GM18498 (cell line): ENCODE measurements at regions not wholly inside any gene's neighbourhood (a gene's known extent, or its start where the extent isn't known, plus 50 kb on each side); places are given as distances from the start of the nearest gene placed in this dataset.

Source experiments
- ATAC-seq: cut with Tn5 transposase; IDR thresholded peaks from one replicate; pipeline ENCODE4 v1.9.1; 2021; ENCODE audit warnings: mild to moderate bottlenecking, moderate library complexity; ENCODE audit not compliant: unreplicated experiment

- ATAC-seq = no peak
These were observed 177.8 kb upstream of the PLPP4 start for GRCh38 chr10:120279196-120279595.

GRCh38 chr10:120282421-120282820 is 174.6 kb upstream of the PLPP4 start:
- ATAC-seq = no peak

DNA sequence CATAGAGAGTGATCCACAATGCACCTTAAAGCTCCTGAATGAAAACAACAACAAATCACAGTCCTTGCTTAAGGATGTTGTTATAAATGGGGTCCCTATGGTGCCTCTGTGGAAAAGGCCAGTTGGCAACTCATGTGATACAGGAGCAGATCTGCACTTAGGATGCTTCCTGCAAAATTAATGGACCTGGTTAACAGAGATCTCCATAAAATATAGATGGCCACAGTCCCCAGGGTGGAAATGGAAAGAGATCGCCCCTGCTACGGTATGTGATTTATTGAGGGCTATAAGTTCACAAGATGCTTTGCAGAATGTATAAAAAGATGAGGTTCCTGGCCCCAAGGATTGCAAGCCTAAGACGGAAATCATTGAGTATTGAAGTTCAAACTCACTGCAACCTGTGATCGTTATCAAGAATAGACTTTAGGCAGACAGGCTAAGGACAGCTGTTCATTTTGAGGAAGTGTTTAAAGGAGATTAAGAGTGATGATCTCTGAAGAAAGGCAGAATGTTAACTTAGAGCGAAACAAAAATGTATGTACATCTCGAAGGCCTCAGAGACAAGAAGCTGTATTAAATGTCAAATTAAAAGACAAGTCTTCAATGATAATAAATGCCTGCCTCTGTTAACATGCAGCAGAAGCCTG is 174.1 kb upstream of the PLPP4 start:
- ATAC-seq = no peak

DNA sequence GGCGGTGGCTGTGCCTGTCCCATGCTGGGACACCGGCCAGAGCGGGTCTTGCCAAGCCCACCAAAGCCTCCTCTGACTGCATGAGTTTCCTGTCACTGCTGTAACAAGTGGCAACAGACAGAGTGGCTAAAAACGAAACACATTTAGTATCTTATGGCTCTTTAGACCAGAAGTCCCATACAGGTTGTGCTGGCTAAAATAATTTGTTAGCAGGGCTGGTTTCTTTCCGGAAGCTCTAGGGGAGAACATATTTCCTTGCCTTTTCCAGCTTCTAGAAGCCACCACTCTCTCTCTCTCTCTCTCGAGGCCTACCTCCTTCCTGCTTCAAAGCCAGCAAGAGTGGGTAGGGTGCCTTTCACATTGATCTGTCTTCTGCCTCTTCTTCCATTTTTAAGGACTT is 171.6 kb upstream of the PLPP4 start:
- ATAC-seq = no peak

DNA sequence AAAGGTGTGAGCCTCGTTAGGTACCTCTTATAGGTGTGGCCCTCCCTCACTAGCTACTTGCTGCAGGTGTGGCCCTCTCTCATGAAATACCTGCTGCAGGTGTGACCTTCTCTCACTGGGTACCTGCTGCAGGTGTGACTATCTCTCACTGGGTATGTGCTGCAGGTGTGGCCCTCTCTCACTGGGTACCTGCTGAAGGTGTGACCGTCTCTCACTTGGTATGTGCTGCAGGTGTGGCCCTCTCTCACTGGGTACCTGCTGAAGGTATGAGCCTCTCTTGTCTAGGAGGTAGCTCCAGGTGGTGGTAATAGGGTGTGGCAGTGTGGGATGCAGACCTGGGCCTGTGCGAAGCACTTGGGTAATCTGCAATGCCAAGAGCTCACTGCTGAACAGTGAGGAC is 170.7 kb upstream of the PLPP4 start:
- ATAC-seq = no peak

DNA sequence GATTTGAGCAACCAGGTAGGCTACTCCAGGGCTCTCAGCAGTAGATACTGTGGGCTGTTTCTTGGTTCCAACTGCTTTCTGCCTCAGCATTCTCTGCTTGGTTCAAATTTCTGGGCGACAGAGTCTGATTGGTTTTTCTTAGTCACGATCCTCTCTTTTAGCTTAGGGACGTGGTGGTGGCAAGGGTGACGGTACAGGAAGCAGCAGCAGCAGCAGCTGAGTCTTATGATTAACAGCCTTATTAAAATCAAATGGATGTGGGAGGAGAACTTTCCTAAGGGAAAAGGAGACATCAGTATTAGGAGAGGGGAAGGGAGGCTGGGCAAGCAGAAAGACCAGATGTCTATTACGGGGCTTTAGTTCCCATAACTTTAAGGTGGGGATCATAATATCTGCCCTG is 156.5 kb upstream of the PLPP4 start:
- ATAC-seq = no peak

DNA sequence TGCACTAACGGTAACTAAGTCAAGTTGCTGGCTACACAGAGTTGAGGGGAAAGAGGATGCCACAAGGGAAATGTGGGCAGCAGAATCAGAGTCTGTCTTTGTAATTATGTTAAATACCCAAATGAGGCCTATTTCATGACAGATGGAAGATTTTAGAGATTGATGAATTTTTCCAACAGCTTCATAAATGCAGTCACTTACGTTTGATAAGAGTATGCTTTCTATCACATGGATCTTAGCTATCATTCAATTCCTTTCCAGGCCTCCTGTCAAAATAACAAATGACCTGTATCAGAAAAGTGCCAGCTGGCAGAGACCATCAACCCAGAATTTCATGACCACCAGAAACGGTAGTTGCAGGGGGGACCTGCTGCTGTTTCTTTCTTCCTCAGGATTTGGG is 148.4 kb upstream of the PLPP4 start:
- ATAC-seq = no peak

DNA sequence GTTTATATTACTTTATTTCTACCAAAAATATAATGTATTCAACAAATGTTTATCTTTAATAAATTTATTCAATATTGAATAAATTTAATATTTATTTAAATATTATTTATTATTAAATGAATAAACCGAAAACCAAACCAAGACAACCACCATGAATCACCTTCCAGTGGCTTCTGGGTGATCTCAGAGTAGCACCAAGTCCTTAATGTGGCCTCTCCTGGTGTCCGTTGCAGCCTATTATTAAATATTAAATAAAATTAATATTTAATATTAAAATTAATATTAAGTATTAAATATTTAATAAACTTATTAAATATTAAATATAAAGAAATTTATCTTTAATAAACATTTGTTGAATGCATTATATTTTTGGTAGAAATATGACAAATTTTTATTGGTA is 143.3 kb upstream of the PLPP4 start:
- no peak for ATAC-seq

DNA sequence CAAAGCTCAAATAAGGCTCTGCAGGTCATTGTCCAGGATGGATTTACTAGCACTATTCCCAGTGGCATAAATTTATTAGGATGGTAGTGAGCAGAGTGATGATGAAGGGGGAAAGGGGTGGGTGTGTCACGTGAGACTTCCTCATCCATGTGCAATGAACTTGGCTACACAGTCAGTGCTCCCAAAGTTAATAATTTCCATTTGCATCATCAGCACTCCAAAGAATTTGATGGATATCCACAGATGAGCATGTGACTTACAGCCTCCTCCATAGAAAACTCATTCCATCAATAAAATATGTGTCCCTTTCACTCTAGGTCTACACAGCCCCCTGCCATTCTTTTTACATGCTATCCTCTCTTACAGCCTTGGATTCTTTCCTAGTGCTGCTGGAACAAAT is 142.6 kb upstream of the PLPP4 start:
- no peak for ATAC-seq

DNA sequence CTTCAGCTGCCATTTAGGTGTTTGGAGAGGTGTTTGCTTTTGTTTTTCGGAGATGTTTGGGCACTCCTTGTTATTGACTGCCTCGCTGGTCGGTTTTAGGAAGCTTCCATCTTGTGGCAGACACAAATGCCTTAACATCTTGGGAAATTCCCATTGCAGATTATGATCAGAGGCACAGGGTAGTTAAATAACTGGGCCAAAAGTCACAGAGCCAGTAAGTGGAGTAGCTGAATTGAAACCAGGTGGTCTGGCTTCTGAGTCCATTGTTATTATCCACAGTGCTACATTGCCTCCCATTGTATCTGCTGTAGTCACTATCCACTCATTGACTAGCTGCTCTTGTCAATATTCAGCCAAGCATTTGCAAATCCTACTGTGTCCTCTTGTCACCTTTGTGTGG is 138.2 kb upstream of the PLPP4 start:
- ATAC-seq = no peak

DNA sequence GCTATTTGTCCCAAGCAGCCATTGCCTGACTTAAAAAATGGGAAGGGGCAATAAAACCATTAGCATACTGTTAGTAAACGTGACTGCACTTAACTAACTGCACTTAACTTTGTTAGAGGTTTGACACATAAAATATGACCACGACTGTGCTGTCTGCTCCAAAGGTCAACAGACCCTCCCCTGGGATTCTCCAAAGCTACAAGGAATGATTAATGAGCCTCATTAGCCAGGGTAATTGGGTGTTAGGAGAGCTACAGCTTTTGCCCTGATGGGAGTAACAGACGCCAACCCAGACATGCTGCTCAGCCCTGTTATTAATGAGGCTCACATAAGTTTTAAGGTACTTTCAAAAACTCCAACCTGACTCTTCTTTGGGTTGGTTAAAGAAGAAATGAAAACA is 129.4 kb upstream of the PLPP4 start:
- no peak for ATAC-seq

GRCh38 chr10:120328647-120329046 is 128.4 kb upstream of the PLPP4 start:
- ATAC-seq = no peak

- no peak for ATAC-seq
These were observed 121.5 kb upstream of the PLPP4 start for GRCh38 chr10:120335553-120335952.

GRCh38 chr10:120336306-120336910 is 120.6 kb upstream of the PLPP4 start:
- no peak for ATAC-seq

- ATAC-seq = peak; percentile 69
These were observed 120.0 kb upstream of the PLPP4 start for GRCh38 chr10:120336911-120337540.

- no peak for ATAC-seq
These were observed 114.8 kb upstream of the PLPP4 start for GRCh38 chr10:120342115-120342714.

GRCh38 chr10:120345186-120345585 is 111.8 kb upstream of the PLPP4 start:
- no peak for ATAC-seq

GRCh38 chr10:120347644-120348043 is 109.4 kb upstream of the PLPP4 start:
- no peak for ATAC-seq

DNA sequence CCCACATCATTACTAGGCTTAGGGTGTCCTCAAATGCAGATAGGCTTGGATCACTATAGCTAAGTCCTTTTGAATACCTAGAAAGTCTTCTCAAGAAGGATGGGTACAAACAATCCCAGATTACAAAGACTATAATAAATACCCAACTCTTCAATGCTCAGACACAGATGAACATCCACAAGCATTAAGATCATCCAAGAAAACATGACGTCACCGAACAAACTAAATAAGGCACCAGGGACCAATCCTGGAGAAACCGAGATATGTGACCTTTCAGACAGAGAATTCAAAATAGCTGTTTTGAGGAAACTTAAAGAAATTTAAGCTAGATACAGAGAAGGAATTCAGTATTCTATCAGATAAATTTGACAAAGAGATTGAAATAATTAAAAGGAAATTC is 108.0 kb upstream of the PLPP4 start:
- ATAC-seq = no peak

DNA sequence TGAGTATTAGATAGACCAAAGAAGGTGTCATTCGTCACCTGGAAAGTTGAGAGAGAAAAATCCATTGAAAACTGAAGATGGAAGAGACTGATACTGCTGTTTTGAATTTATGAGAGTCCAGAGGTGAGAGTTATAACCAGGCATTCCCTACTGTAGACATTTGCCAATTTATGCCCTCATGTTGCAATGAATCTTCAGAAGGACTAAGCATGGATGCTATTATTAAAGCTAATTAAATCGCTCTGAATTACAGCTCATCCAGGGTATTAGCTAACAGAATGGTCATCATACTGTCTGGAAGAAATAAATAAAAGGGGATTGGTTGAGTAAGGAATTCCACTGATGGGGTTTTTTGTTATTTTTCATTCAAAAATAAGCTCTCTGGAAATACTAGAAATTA is 101.6 kb upstream of the PLPP4 start:
- no peak for ATAC-seq

- no peak for ATAC-seq
These were observed 96.5 kb upstream of the PLPP4 start for GRCh38 chr10:120360571-120360970.

DNA sequence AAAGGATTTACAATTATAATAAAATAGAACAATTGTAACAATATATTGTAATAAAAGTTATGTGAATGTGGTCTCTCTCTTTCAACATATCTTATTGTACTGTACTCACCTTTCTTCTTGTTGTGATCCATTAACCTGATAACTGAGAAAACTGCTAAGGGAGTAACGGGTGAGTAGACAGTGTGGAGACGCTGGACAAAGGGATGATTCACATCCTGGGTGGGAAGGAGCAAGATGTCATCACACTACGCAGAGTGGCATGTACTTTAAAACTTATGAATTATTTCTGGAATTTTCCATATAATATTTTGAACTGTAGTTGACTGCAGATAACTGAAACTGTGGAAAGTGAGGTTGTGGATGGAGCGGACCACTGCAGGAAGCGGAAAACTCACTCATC is 91.2 kb upstream of the PLPP4 start:
- ATAC-seq = no peak
